WTC11 (cell line): ENCODE measurements at regions not wholly inside any gene's neighbourhood (a gene's known extent, or its start where the extent isn't known, plus 50 kb on each side); places are given as distances from the start of the nearest gene placed in this dataset.

Experiments
- ATAC-seq: fragments of 200-7000 bp; cut with Tn5 transposase; 2 replicates; pipeline ENCODE4 v1.10.0; 2021; ENCODE audit warnings: mild to moderate bottlenecking, moderate library complexity
- CTCF ChIA-PET: fragments of 300-600 bp; sonication (Branson Sonifier 250); formaldehyde crosslinking; loops from one replicate; lab custom pipeline; 2021; ENCODE audit warnings: antibody characterized with exemption; lab: Charles Lee
- POLR2A ChIA-PET: fragments of 350-600 bp; sonication (Branson Sonifier 250); formaldehyde crosslinking; loops from one replicate; lab custom pipeline; 2021; ENCODE audit warnings: antibody characterized with exemption; lab: Charles Lee
- DNase-seq: peaks from one replicate; pipeline ENCODE4 v3.0.0; 2021; ENCODE audit warnings: low spot score
- H3K27ac Mint-ChIP-seq: 2 replicates; pipeline ENCODE4 v1.8.0; 2021; ENCODE audit warnings: mixed read lengths
- H3K27me3 Mint-ChIP-seq: 2 replicates; pipeline ENCODE4 v1.8.0; 2021; ENCODE audit warnings: low read depth, mild to moderate bottlenecking, moderate library complexity, mixed read lengths
- H3K36me3 Mint-ChIP-seq: 2 replicates; pipeline ENCODE4 v1.8.0; 2021; ENCODE audit warnings: mixed read lengths
- H3K4me1 Mint-ChIP-seq: 2 replicates; pipeline ENCODE4 v1.8.0; 2022; ENCODE audit warnings: mixed read lengths
- H3K4me3 Mint-ChIP-seq: 2 replicates; pipeline ENCODE4 v1.8.0; 2021; ENCODE audit warnings: mild to moderate bottlenecking, moderate library complexity, mixed read lengths
- H3K9me3 Mint-ChIP-seq: 2 replicates; pipeline ENCODE4 v1.8.0; 2021; ENCODE audit warnings: mixed read lengths
- CREB1 ChIP-seq: sonication (generic); formaldehyde crosslinking; IDR thresholded peaks from 2 replicates; pipeline ENCODE4 v1.8.0; 2023; ENCODE audit warnings: mild to moderate bottlenecking, missing genetic modification reagents
- CREM ChIP-seq: sonication (generic); formaldehyde crosslinking; IDR thresholded peaks from 2 replicates; pipeline ENCODE4 v1.8.1; 2022; ENCODE audit warnings: mild to moderate bottlenecking, missing genetic modification reagents, moderate library complexity
- GTF2I ChIP-seq: fragments of 250-450 bp; sonication (Bioruptor Pico); conservative IDR thresholded peaks from 2 replicates; pipeline ENCODE4 v1.4.0; 2021; ENCODE audit warnings: mild to moderate bottlenecking
- KAT7 ChIP-seq: sonication (generic); formaldehyde crosslinking; IDR thresholded peaks from 2 replicates; pipeline ENCODE4 v1.8.1; 2023; ENCODE audit warnings: missing genetic modification reagents, mild to moderate bottlenecking, borderline replicate concordance
- MXD4 ChIP-seq: fragments of 250-450 bp; sonication (Bioruptor Pico); IDR thresholded peaks from 2 replicates; pipeline ENCODE4 v1.8.0; 2021; ENCODE audit warnings: mild to moderate bottlenecking, moderate library complexity, borderline replicate concordance
- NFATC4 ChIP-seq: fragments of 250-450 bp; sonication (Bioruptor Pico); IDR thresholded peaks from 2 replicates; pipeline ENCODE4 v1.9.0; 2021; ENCODE audit warnings: mild to moderate bottlenecking
- NFE2L1 ChIP-seq: sonication (generic); formaldehyde crosslinking; IDR thresholded peaks from 2 replicates; pipeline ENCODE4 v1.8.1; 2023; ENCODE audit warnings: missing genetic modification reagents
- NR2C2 ChIP-seq: sonication (generic); formaldehyde crosslinking; IDR thresholded peaks from 2 replicates; pipeline ENCODE4 v1.8.0; 2022; ENCODE audit warnings: mild to moderate bottlenecking, missing genetic modification reagents
- NR3C1 ChIP-seq: sonication (generic); formaldehyde crosslinking; conservative IDR thresholded peaks from 2 replicates; pipeline ENCODE4 v1.8.1; 2023; ENCODE audit warnings: low read depth, mild to moderate bottlenecking, missing genetic modification reagents
- PRRX2 ChIP-seq: fragments of 250-450 bp; sonication (Bioruptor Pico); IDR thresholded peaks from 2 replicates; pipeline ENCODE4 v1.8.0; 2021; ENCODE audit warnings: mild to moderate bottlenecking
- SMAD3 ChIP-seq: sonication (generic); formaldehyde crosslinking; IDR thresholded peaks from 2 replicates; pipeline ENCODE4 v1.8.0; 2022; ENCODE audit warnings: missing genetic modification reagents, mild to moderate bottlenecking, borderline replicate concordance
- TCF7 ChIP-seq: sonication (generic); formaldehyde crosslinking; IDR thresholded peaks from 2 replicates; pipeline ENCODE4 v1.8.0; 2022; ENCODE audit warnings: mild to moderate bottlenecking, low read depth, missing genetic modification reagents, moderate library complexity
- ZNF232 ChIP-seq: sonication (generic); formaldehyde crosslinking; IDR thresholded peaks from 2 replicates; pipeline ENCODE4 v1.8.0; 2022; ENCODE audit warnings: mild to moderate bottlenecking, missing genetic modification reagents
- ZNF317 ChIP-seq: sonication (generic); formaldehyde crosslinking; IDR thresholded peaks from 2 replicates; pipeline ENCODE4 v1.8.1; 2023; ENCODE audit warnings: low read depth, mild to moderate bottlenecking, moderate library complexity, missing genetic modification reagents, borderline replicate concordance
- ZNF416 ChIP-seq: fragments of 250-450 bp; sonication (Bioruptor Pico); IDR thresholded peaks from 2 replicates; pipeline ENCODE4 v1.9.0; 2021; ENCODE audit warnings: mild to moderate bottlenecking, inconsistent platforms
- TF ChIP-seq, protein P1 (sequence below): fragments of 200-600 bp; IDR thresholded peaks from 2 replicates; pipeline ENCODE4 v1.8.0; 2022; ENCODE audit warnings: antibody characterized with exemption
- TF ChIP-seq, protein P2 (sequence below): sonication (generic); formaldehyde crosslinking; IDR thresholded peaks from 2 replicates; pipeline ENCODE4 v1.8.0; 2022; ENCODE audit warnings: missing genetic modification reagents
- TF ChIP-seq, protein P3 (sequence below): sonication (generic); formaldehyde crosslinking; IDR thresholded peaks from 2 replicates; pipeline ENCODE4 v1.8.0; 2022; ENCODE audit warnings: mild to moderate bottlenecking, missing genetic modification reagents
- TF ChIP-seq, protein P4 (sequence below): fragments of 250-450 bp; sonication (Bioruptor Pico); IDR thresholded peaks from 2 replicates; pipeline ENCODE4 v2.1.2; 2022; ENCODE audit warnings: mild to moderate bottlenecking, moderate library complexity
- TF ChIP-seq, protein P5 (sequence below): sonication (generic); formaldehyde crosslinking; IDR thresholded peaks from 2 replicates; pipeline ENCODE4 v1.8.0; 2022; ENCODE audit warnings: mild to moderate bottlenecking, missing genetic modification reagents
- TF ChIP-seq, protein P6 (sequence below): sonication (generic); formaldehyde crosslinking; IDR thresholded peaks from 2 replicates; pipeline ENCODE4 v1.8.1; 2022; ENCODE audit warnings: mild to moderate bottlenecking, missing genetic modification reagents, moderate library complexity, borderline replicate concordance

DNA sequence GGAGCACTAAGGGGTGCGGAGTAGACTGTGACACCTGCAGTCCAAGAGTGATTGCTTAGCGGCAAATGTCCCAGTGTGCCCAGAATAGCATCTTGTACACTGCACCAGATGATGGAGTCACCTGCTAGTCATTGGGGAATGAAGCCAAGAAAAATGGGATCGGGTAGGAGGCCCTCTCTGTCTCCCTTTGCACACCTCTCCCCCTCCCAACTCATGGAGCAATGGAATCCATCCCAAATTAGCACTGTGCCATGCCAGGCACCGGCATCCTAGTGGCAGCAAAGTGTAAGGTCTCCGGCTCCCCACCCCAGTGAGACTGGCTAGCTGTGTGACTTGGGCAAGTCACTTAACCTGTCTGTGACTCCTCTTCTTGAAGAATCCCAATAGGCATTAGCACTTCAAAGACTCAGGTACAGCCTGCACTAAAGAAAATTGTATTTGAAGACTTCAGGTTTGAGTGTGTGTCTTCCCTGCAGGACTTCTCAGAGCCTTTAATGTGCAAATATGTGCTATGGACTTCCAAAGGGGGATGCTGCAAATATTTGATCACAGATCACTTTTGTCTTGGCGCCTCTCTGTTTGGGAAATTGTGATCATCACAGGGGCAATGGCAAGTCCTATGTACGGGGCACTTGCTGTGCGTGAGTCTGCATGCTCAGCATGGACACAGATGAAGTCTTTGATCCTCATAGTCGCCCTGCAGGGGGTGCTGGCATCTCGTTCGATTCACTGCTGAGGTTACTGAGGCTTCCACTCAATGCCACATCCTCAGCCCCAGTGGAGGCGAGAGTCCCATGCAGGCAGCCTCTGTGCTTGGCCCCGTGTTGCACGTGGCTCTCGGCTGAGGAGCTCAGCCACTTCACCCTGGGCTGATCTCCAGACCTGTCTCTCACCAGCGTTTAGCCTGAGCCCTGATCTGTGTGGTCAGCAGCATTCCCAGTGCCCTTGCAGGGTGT, 272.9 kb upstream of the C1orf174 start:
- peaks cover 15% of the 10 kb centered on the region for H3K27me3 Mint-ChIP-seq
- CTCF ChIA-PET = no interaction called here
- H3K36me3 Mint-ChIP-seq = peaks cover 94% of the 10 kb centered on the region
- peaks cover 95% of the 10 kb centered on the region for H3K9me3 Mint-ChIP-seq
- no peak overlapping the region for H3K4me3 Mint-ChIP-seq
- DNase-seq (no peak), ATAC-seq (no peak)
- POLR2A ChIA-PET = no interaction called here
- H3K4me1 Mint-ChIP-seq = no peaks in the 10 kb centered on the region
- H3K27ac Mint-ChIP-seq = no peak overlapping the region
- TF ChIP-seq NR3C1 (CRISPR knock-in tag) = no peak
- no peak for TF ChIP-seq KAT7 (CRISPR knock-in tag)
- TF ChIP-seq, protein P1, sequence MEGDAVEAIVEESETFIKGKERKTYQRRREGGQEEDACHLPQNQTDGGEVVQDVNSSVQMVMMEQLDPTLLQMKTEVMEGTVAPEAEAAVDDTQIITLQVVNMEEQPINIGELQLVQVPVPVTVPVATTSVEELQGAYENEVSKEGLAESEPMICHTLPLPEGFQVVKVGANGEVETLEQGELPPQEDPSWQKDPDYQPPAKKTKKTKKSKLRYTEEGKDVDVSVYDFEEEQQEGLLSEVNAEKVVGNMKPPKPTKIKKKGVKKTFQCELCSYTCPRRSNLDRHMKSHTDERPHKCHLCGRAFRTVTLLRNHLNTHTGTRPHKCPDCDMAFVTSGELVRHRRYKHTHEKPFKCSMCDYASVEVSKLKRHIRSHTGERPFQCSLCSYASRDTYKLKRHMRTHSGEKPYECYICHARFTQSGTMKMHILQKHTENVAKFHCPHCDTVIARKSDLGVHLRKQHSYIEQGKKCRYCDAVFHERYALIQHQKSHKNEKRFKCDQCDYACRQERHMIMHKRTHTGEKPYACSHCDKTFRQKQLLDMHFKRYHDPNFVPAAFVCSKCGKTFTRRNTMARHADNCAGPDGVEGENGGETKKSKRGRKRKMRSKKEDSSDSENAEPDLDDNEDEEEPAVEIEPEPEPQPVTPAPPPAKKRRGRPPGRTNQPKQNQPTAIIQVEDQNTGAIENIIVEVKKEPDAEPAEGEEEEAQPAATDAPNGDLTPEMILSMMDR = no peak
- no peak for TF ChIP-seq SMAD3 (CRISPR knock-in tag)
- no peak for TF ChIP-seq ZNF416 (CRISPR knock-in tag)
- TF ChIP-seq TCF7 (CRISPR knock-in tag) = no peak
- TF ChIP-seq MXD4 = no peak
- TF ChIP-seq CREM (CRISPR knock-in tag) = no peak
- no peak for TF ChIP-seq GTF2I (CRISPR knock-in tag)
- no peak for TF ChIP-seq PRRX2 (CRISPR knock-in tag)

DNA sequence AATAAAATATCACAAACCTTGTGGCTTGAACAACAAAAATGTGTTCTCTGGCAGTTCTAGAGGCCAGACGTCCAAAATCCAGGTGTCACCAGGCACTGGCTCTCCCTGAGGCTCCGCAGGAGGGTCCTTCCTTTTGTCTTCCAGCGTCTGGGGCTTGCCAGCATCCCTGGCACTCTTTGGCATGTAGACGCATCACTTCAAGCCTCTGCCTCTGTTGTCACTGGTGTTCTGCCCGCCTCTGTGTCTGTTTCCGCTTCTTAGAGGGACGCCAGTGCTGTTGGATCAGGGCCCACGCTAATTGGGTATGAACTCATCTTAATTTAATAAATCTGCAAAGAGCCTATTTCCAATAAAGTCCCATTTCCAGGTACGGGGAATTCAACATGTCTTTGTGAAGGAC, 273.7 kb upstream of the C1orf174 start:
- DNase-seq = no peak
- Mint-ChIP-seq H3K36me3 (peaks cover 94% of the 10 kb centered on the region), H3K9me3 (peaks cover 95% of the 10 kb centered on the region), H3K4me1 (no peaks in the 10 kb centered on the region), H3K4me3 (no peak overlapping the region), H3K27me3 (peaks cover 15% of the 10 kb centered on the region), H3K27ac (no peak overlapping the region)
- CTCF ChIA-PET = no interaction called here
- TF ChIP-seq ZNF317 (CRISPR knock-in tag) (no peak), NFATC4 (CRISPR knock-in tag) (no peak), CREB1 (CRISPR knock-in tag) (no peak), ZNF232 (CRISPR knock-in tag) (no peak), NR2C2 (CRISPR knock-in tag) (no peak), TCF7 (CRISPR knock-in tag) (no peak), NFE2L1 (CRISPR knock-in tag) (no peak)
- TF ChIP-seq, protein P2, sequence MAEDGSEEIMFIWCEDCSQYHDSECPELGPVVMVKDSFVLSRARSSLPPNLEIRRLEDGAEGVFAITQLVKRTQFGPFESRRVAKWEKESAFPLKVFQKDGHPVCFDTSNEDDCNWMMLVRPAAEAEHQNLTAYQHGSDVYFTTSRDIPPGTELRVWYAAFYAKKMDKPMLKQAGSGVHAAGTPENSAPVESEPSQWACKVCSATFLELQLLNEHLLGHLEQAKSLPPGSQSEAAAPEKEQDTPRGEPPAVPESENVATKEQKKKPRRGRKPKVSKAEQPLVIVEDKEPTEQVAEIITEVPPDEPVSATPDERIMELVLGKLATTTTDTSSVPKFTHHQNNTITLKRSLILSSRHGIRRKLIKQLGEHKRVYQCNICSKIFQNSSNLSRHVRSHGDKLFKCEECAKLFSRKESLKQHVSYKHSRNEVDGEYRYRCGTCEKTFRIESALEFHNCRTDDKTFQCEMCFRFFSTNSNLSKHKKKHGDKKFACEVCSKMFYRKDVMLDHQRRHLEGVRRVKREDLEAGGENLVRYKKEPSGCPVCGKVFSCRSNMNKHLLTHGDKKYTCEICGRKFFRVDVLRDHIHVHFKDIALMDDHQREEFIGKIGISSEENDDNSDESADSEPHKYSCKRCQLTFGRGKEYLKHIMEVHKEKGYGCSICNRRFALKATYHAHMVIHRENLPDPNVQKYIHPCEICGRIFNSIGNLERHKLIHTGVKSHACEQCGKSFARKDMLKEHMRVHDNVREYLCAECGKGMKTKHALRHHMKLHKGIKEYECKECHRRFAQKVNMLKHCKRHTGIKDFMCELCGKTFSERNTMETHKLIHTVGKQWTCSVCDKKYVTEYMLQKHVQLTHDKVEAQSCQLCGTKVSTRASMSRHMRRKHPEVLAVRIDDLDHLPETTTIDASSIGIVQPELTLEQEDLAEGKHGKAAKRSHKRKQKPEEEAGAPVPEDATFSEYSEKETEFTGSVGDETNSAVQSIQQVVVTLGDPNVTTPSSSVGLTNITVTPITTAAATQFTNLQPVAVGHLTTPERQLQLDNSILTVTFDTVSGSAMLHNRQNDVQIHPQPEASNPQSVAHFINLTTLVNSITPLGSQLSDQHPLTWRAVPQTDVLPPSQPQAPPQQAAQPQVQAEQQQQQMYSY (CRISPR knock-in tag) = no peak
- TF ChIP-seq, protein P3, sequence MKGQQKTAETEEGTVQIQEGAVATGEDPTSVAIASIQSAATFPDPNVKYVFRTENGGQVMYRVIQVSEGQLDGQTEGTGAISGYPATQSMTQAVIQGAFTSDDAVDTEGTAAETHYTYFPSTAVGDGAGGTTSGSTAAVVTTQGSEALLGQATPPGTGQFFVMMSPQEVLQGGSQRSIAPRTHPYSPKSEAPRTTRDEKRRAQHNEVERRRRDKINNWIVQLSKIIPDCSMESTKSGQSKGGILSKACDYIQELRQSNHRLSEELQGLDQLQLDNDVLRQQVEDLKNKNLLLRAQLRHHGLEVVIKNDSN (CRISPR knock-in tag) = no peak
- TF ChIP-seq, protein P4, sequence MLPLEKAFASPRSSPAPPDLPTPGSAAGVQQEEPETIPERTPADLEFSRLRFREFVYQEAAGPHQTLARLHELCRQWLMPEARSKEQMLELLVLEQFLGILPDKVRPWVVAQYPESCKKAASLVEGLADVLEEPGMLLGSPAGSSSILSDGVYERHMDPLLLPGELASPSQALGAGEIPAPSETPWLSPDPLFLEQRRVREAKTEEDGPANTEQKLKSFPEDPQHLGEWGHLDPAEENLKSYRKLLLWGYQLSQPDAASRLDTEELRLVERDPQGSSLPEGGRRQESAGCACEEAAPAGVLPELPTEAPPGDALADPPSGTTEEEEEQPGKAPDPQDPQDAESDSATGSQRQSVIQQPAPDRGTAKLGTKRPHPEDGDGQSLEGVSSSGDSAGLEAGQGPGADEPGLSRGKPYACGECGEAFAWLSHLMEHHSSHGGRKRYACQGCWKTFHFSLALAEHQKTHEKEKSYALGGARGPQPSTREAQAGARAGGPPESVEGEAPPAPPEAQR (CRISPR knock-in tag) = no peak
- TF ChIP-seq, protein P5, sequence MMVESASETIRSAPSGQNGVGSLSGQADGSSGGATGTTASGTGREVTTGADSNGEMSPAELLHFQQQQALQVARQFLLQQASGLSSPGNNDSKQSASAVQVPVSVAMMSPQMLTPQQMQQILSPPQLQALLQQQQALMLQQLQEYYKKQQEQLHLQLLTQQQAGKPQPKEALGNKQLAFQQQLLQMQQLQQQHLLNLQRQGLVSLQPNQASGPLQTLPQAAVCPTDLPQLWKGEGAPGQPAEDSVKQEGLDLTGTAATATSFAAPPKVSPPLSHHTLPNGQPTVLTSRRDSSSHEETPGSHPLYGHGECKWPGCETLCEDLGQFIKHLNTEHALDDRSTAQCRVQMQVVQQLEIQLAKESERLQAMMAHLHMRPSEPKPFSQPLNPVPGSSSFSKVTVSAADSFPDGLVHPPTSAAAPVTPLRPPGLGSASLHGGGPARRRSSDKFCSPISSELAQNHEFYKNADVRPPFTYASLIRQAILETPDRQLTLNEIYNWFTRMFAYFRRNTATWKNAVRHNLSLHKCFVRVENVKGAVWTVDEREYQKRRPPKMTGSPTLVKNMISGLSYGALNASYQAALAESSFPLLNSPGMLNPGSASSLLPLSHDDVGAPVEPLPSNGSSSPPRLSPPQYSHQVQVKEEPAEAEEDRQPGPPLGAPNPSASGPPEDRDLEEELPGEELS = no peak
- TF ChIP-seq, protein P6, sequence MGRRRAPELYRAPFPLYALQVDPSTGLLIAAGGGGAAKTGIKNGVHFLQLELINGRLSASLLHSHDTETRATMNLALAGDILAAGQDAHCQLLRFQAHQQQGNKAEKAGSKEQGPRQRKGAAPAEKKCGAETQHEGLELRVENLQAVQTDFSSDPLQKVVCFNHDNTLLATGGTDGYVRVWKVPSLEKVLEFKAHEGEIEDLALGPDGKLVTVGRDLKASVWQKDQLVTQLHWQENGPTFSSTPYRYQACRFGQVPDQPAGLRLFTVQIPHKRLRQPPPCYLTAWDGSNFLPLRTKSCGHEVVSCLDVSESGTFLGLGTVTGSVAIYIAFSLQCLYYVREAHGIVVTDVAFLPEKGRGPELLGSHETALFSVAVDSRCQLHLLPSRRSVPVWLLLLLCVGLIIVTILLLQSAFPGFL = no peak
- POLR2A ChIA-PET = no interaction called here
- ATAC-seq = no peak
